Hepatocyte (in vitro differentiated cells): ENCODE measurements at regions not wholly inside any gene's neighbourhood (a gene's known extent, or its start where the extent isn't known, plus 50 kb on each side); places are given as distances from the start of the nearest gene placed in this dataset.

Experiments used
- DNase-seq: peaks from one replicate; pipeline ENCODE4 v3.0.0-alpha.2; 2016; ENCODE audit warnings: low spot score
- H2AFZ ChIP-seq: fragments of 200-600 bp; sonication (generic); 2 replicates; pipeline ENCODE4 v1.6.0; 2016; ENCODE audit warnings: antibody characterized with exemption, mild to moderate bottlenecking
- H3K27ac ChIP-seq: fragments of 200-600 bp; sonication (generic); 2 replicates; pipeline ENCODE4 v1.5.1; 2016; ENCODE audit warnings: mild to moderate bottlenecking
- H3K27me3 ChIP-seq: fragments of 200-600 bp; sonication (generic); 2 replicates; pipeline ENCODE4 v1.6.1; 2016
- H3K36me3 ChIP-seq: fragments of 200-600 bp; sonication (generic); replicated peaks from 2 replicates; pipeline ENCODE4 v1.5.1; 2016; ENCODE audit warnings: low read depth; ENCODE audit not compliant: insufficient read depth
- H3K4me1 ChIP-seq: fragments of 200-600 bp; sonication (generic); 2 replicates; pipeline ENCODE4 v1.5.1; 2016; ENCODE audit warnings: mild to moderate bottlenecking, moderate library complexity; ENCODE audit not compliant: insufficient read depth
- H3K4me2 ChIP-seq: fragments of 200-600 bp; sonication (generic); 2 replicates; pipeline ENCODE4 v1.6.0; 2016
- H3K4me3 ChIP-seq: fragments of 200-600 bp; sonication (generic); 2 replicates; pipeline ENCODE4 v1.5.1; 2016; ENCODE audit warnings: mild to moderate bottlenecking
- H3K79me2 ChIP-seq: fragments of 200-600 bp; sonication (generic); 2 replicates; pipeline ENCODE4 v1.6.0; 2017; ENCODE audit warnings: mild to moderate bottlenecking
- H3K9me2 ChIP-seq: fragments of 200-600 bp; sonication (generic); replicated peaks from 2 replicates; pipeline ENCODE4 v1.6.0; 2017; ENCODE audit warnings: mild to moderate bottlenecking; ENCODE audit not compliant: insufficient read depth
- H3K9me3 ChIP-seq: fragments of 200-600 bp; sonication (generic); 2 replicates; pipeline ENCODE4 v1.5.1; 2016; ENCODE audit warnings: low read depth, mild to moderate bottlenecking
- H4K20me1 ChIP-seq: fragments of 200-600 bp; sonication (generic); 2 replicates; pipeline ENCODE4 v1.6.0; 2016; ENCODE audit warnings: mild to moderate bottlenecking; ENCODE audit not compliant: insufficient read depth, poor library complexity, severe bottlenecking
- EZH2 ChIP-seq: fragments of 200-600 bp; sonication (generic); IDR thresholded peaks from 2 replicates; pipeline ENCODE4 v1.6.1; 2016; ENCODE audit warnings: antibody characterized with exemption, mild to moderate bottlenecking, borderline replicate concordance
- EZH2phosphoT487 ChIP-seq: fragments of 200-600 bp; sonication (generic); IDR thresholded peaks from one replicate; pipeline ENCODE4 v1.6.1; 2018; ENCODE audit warnings: antibody characterized with exemption, mild to moderate bottlenecking, low read depth, moderate library complexity; ENCODE audit not compliant: unreplicated experiment, severe bottlenecking
- WGBS: methylation state at CpG from one replicate; pipeline ENCODE4 v1.1.6; 2016; ENCODE audit warnings: low lambda C conversion rate; ENCODE audit errors: missing lambda C conversion rate; 5-methylcytosine and 5-hydroxymethylcytosine counted together
- TF ChIP-seq, protein P1 (sequence below): fragments of 200-600 bp; sonication (generic); IDR thresholded peaks from 2 replicates; pipeline ENCODE4 v1.5.1; 2016; ENCODE audit warnings: antibody characterized with exemption, mild to moderate bottlenecking; ENCODE audit not compliant: poor library complexity

DNA sequence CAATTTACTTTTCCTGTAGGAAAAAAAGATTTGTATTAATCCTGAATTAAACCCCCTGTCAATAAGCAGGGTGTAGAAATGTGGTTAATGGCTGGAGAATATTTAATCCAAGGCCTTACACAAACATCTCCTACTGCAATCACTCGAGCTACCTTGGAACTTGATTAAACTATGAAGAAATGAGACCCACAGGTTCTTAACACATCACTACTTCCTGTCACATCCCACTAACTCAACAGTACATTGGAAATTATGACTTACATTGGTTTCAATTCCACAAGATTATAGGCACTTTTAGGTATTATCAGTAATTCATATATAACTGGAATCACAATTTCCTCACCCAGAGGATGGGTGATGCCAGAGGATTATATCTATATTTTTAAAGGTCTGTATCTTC, 480.3 kb downstream of the MRPL39 start:
- Histone ChIP-seq H3K36me3 (no peaks in the 10 kb centered on the region), H3K27me3 (no peaks in the 10 kb centered on the region), H3K9me2 (no peaks in the 10 kb centered on the region), H3K79me2 (no peaks in the 10 kb centered on the region), H3K9me3 (no peaks in the 10 kb centered on the region), H3K4me2 (no peak overlapping the region), H4K20me1 (no peaks in the 10 kb centered on the region), H3K4me1 (no peaks in the 10 kb centered on the region), H2AFZ (no peak overlapping the region), H3K27ac (no peak overlapping the region), H3K4me3 (no peak overlapping the region)
- TF ChIP-seq, protein P1, sequence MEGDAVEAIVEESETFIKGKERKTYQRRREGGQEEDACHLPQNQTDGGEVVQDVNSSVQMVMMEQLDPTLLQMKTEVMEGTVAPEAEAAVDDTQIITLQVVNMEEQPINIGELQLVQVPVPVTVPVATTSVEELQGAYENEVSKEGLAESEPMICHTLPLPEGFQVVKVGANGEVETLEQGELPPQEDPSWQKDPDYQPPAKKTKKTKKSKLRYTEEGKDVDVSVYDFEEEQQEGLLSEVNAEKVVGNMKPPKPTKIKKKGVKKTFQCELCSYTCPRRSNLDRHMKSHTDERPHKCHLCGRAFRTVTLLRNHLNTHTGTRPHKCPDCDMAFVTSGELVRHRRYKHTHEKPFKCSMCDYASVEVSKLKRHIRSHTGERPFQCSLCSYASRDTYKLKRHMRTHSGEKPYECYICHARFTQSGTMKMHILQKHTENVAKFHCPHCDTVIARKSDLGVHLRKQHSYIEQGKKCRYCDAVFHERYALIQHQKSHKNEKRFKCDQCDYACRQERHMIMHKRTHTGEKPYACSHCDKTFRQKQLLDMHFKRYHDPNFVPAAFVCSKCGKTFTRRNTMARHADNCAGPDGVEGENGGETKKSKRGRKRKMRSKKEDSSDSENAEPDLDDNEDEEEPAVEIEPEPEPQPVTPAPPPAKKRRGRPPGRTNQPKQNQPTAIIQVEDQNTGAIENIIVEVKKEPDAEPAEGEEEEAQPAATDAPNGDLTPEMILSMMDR: no peak
- no peak for TF ChIP-seq EZH2phosphoT487
- WGBS: 62% methylated on average over 1 of the region's 1 CpG
- DNase-seq: no peak

DNA sequence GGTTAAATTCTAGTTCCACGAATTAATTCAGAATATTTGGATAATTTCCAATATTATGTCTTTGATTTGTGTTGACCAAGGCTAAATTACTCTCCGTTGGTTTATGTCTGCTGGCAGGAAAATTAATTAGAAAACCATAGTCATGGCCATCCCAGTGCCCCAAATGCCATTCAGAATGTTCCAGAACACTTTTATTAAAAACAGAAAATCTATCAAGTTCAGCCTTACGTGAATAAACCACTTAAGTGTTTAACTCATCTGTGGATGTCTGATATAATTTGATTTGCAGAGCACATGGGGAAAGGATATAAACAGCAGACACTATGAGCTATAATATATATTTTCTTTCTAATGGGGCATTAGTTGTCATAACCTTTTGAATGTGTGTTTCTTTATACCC, 480.7 kb downstream of the MRPL39 start:
- TF ChIP-seq EZH2phosphoT487 (no peak), EZH2 (no peak)
- TF ChIP-seq, protein P1: no peak
- H3K9me2 ChIP-seq: no peaks in the 10 kb centered on the region
- WGBS: 69% methylated on average over 3 of the region's 3 CpGs
- no peak overlapping the region for H3K27ac ChIP-seq
- H3K4me1 ChIP-seq: no peaks in the 10 kb centered on the region
- H3K4me3 ChIP-seq: no peak overlapping the region
- DNase-seq: no peak
- no peak overlapping the region for H3K4me2 ChIP-seq
- H4K20me1 ChIP-seq: no peaks in the 10 kb centered on the region
- no peaks in the 10 kb centered on the region for H3K27me3 ChIP-seq
- H3K79me2 ChIP-seq: no peaks in the 10 kb centered on the region
- no peaks in the 10 kb centered on the region for H3K9me3 ChIP-seq
- H3K36me3 ChIP-seq: no peaks in the 10 kb centered on the region
- no peak overlapping the region for H2AFZ ChIP-seq

DNA sequence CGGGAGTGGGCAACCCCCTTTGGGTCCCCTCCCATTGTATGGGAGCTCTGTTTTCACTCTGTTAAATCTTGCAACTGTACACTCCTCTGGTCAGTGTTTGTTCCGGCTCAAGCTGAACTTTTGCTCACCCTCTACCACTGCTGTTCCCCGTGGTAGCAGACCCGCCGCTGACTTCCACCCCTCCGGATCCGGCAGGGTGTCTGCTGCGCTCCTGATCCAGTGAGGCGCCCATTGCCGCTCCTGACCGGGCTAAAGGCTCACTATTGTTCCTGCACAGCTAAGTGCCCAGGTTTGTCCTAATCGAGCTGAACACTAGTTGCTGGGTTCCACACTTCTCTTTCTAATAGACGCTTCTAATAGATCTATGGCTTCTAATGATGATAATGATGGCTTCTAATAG, 488.6 kb downstream of the MRPL39 start:
- Histone ChIP-seq H3K36me3 (no peaks in the 10 kb centered on the region), H3K79me2 (no peaks in the 10 kb centered on the region)
- 93% methylated on average over 13 of the region's 13 CpGs for WGBS

More for the DNA sequence above, 488.6 kb downstream of the MRPL39 start:
- TF ChIP-seq, protein P1: no peak
- TF ChIP-seq EZH2 (no peak), EZH2phosphoT487 (no peak)
- Histone ChIP-seq H3K27me3 (no peaks in the 10 kb centered on the region), H2AFZ (no peak overlapping the region), H3K4me2 (no peak overlapping the region), H3K27ac (no peak overlapping the region), H3K9me2 (no peaks in the 10 kb centered on the region), H3K4me3 (no peak overlapping the region), H3K9me3 (no peaks in the 10 kb centered on the region), H4K20me1 (no peaks in the 10 kb centered on the region), H3K4me1 (no peaks in the 10 kb centered on the region)
- DNase-seq: no peak
